Activated T-cell treated with anti-CD3 and anti-CD28 coated beads, Interleukin-2, amount 50 U/mL, for 24 hours (primary cell): ENCODE measurements at regions not wholly inside any gene's neighbourhood (a gene's known extent, or its start where the extent isn't known, plus 50 kb on each side); places are given as distances from the start of the nearest gene placed in this dataset.

Experiments used
- DNase-seq: peaks from one replicate; pipeline ENCODE4 v3.0.0-alpha.2; 2020
- H3K27ac Mint-ChIP-seq: 2 replicates; pipeline ENCODE4 v1.8.0; 2020; ENCODE audit warnings: mild to moderate bottlenecking, mixed read lengths
- H3K27me3 Mint-ChIP-seq: 2 replicates; pipeline ENCODE4 v1.8.0; 2020; ENCODE audit warnings: mixed read lengths
- H3K36me3 Mint-ChIP-seq: 2 replicates; pipeline ENCODE4 v1.8.0; 2020; ENCODE audit warnings: low read depth, mixed read lengths
- H3K4me1 Mint-ChIP-seq: 2 replicates; pipeline ENCODE4 v1.8.0; 2020; ENCODE audit warnings: low read depth, mixed read lengths
- H3K4me3 Mint-ChIP-seq: 2 replicates; pipeline ENCODE4 v1.8.0; 2020; ENCODE audit warnings: mild to moderate bottlenecking, moderate library complexity, mixed read lengths
- H3K9me3 Mint-ChIP-seq: 2 replicates; pipeline ENCODE4 v1.8.0; 2020; ENCODE audit warnings: mixed read lengths

GRCh38 chr1:232445361-232446106 lies 184.4 kb downstream of the SIPA1L2 start:
- H3K36me3 Mint-ChIP-seq: peaks cover 4% of the 10 kb centered on the region
- no peaks in the 10 kb centered on the region for H3K27me3 Mint-ChIP-seq

GRCh38 chr1:232443372-232443771 lies 186.6 kb downstream of the SIPA1L2 start:
- H3K4me3 Mint-ChIP-seq: no peak overlapping the region
- no peaks in the 10 kb centered on the region for H3K9me3 Mint-ChIP-seq
- H3K27ac Mint-ChIP-seq: no peak overlapping the region
- H3K4me1 Mint-ChIP-seq: peaks cover 2% of the 10 kb centered on the region
- no peak for DNase-seq
- H3K27me3 Mint-ChIP-seq: no peaks in the 10 kb centered on the region
- peaks cover 11% of the 10 kb centered on the region for H3K36me3 Mint-ChIP-seq

More at GRCh38 chr1:232445361-232446106, 184.4 kb downstream of the SIPA1L2 start:
- Mint-ChIP-seq H3K4me1 (no peaks in the 10 kb centered on the region), H3K4me3 (no peak overlapping the region), H3K9me3 (no peaks in the 10 kb centered on the region), H3K27ac (no peak overlapping the region)
- no peak for DNase-seq

- H3K36me3 Mint-ChIP-seq: peaks cover 11% of the 10 kb centered on the region
- no peak overlapping the region for H3K27ac Mint-ChIP-seq
- no peak for DNase-seq
- H3K4me3 Mint-ChIP-seq: no peak overlapping the region
- no peaks in the 10 kb centered on the region for H3K27me3 Mint-ChIP-seq
- peaks cover 2% of the 10 kb centered on the region for H3K4me1 Mint-ChIP-seq
- no peaks in the 10 kb centered on the region for H3K9me3 Mint-ChIP-seq
Observed at GRCh38 chr1:232441036-232441411, 188.9 kb downstream of the SIPA1L2 start.

GRCh38 chr1:232440325-232441035 lies 189.5 kb downstream of the SIPA1L2 start:
- DNase-seq: no peak
- peaks cover 2% of the 10 kb centered on the region for H3K4me1 Mint-ChIP-seq

GRCh38 chr1:232439011-232439410 lies 190.9 kb downstream of the SIPA1L2 start:
- Mint-ChIP-seq H3K27ac (no peak overlapping the region), H3K4me3 (no peak overlapping the region), H3K27me3 (no peaks in the 10 kb centered on the region), H3K9me3 (no peaks in the 10 kb centered on the region), H3K4me1 (peaks cover 2% of the 10 kb centered on the region), H3K36me3 (peaks cover 11% of the 10 kb centered on the region)
- DNase-seq: no peak

More at GRCh38 chr1:232440325-232441035, 189.5 kb downstream of the SIPA1L2 start:
- Mint-ChIP-seq H3K9me3 (no peaks in the 10 kb centered on the region), H3K27ac (no peak overlapping the region), H3K36me3 (peaks cover 11% of the 10 kb centered on the region), H3K27me3 (no peaks in the 10 kb centered on the region), H3K4me3 (no peak overlapping the region)

GRCh38 chr1:232438476-232438875 lies 191.5 kb downstream of the SIPA1L2 start:
- Mint-ChIP-seq H3K36me3 (peaks cover 11% of the 10 kb centered on the region), H3K4me3 (no peak overlapping the region), H3K9me3 (no peaks in the 10 kb centered on the region), H3K4me1 (peaks cover 2% of the 10 kb centered on the region), H3K27ac (no peak overlapping the region), H3K27me3 (no peaks in the 10 kb centered on the region)
- no peak for DNase-seq

GRCh38 chr1:232437510-232437909 lies 192.4 kb downstream of the SIPA1L2 start:
- Mint-ChIP-seq H3K27me3 (no peaks in the 10 kb centered on the region), H3K4me3 (no peak overlapping the region), H3K36me3 (peaks cover 11% of the 10 kb centered on the region), H3K4me1 (peaks cover 2% of the 10 kb centered on the region), H3K27ac (no peak overlapping the region), H3K9me3 (no peaks in the 10 kb centered on the region)
- no peak for DNase-seq

GRCh38 chr1:232435729-232436128 lies 194.2 kb downstream of the SIPA1L2 start:
- no peak overlapping the region for H3K27ac Mint-ChIP-seq
- peaks cover 9% of the 10 kb centered on the region for H3K36me3 Mint-ChIP-seq
- H3K27me3 Mint-ChIP-seq: no peaks in the 10 kb centered on the region
- H3K4me3 Mint-ChIP-seq: no peak overlapping the region
- DNase-seq: no peak
- H3K9me3 Mint-ChIP-seq: no peaks in the 10 kb centered on the region
- peaks cover 2% of the 10 kb centered on the region for H3K4me1 Mint-ChIP-seq

GRCh38 chr1:232432313-232432712 lies 197.6 kb downstream of the SIPA1L2 start:
- Mint-ChIP-seq H3K27me3 (peaks cover 4% of the 10 kb centered on the region), H3K36me3 (no peaks in the 10 kb centered on the region), H3K4me3 (no peak overlapping the region), H3K27ac (no peak overlapping the region), H3K9me3 (no peaks in the 10 kb centered on the region), H3K4me1 (no peaks in the 10 kb centered on the region)
- DNase-seq: no peak

- H3K27ac Mint-ChIP-seq: no peak overlapping the region
- no peaks in the 10 kb centered on the region for H3K4me1 Mint-ChIP-seq
- H3K4me3 Mint-ChIP-seq: no peak overlapping the region
- H3K36me3 Mint-ChIP-seq: no peaks in the 10 kb centered on the region
- H3K9me3 Mint-ChIP-seq: no peaks in the 10 kb centered on the region
- H3K27me3 Mint-ChIP-seq: peaks cover 4% of the 10 kb centered on the region
- DNase-seq: no peak
Observed at GRCh38 chr1:232431748-232432147, 198.2 kb downstream of the SIPA1L2 start.

- peaks cover 4% of the 10 kb centered on the region for H3K27me3 Mint-ChIP-seq
- no peaks in the 10 kb centered on the region for H3K36me3 Mint-ChIP-seq
- H3K9me3 Mint-ChIP-seq: no peaks in the 10 kb centered on the region
- no peaks in the 10 kb centered on the region for H3K4me1 Mint-ChIP-seq
- H3K27ac Mint-ChIP-seq: no peak overlapping the region
- DNase-seq: no peak
- H3K4me3 Mint-ChIP-seq: no peak overlapping the region
Observed at GRCh38 chr1:232431326-232431725, 198.6 kb downstream of the SIPA1L2 start.

GRCh38 chr1:232430467-232430866 lies 199.5 kb downstream of the SIPA1L2 start:
- Mint-ChIP-seq H3K36me3 (no peaks in the 10 kb centered on the region), H3K27me3 (peaks cover 4% of the 10 kb centered on the region), H3K4me1 (no peaks in the 10 kb centered on the region), H3K9me3 (no peaks in the 10 kb centered on the region), H3K4me3 (no peak overlapping the region), H3K27ac (no peak overlapping the region)
- no peak for DNase-seq

GRCh38 chr1:232428786-232429530 lies 201.0 kb downstream of the SIPA1L2 start:
- H3K4me1 Mint-ChIP-seq: no peaks in the 10 kb centered on the region
- no peaks in the 10 kb centered on the region for H3K9me3 Mint-ChIP-seq
- no peak overlapping the region for H3K27ac Mint-ChIP-seq
- peaks cover 1% of the 10 kb centered on the region for H3K36me3 Mint-ChIP-seq
- H3K4me3 Mint-ChIP-seq: no peak overlapping the region
- no peak for DNase-seq
- peaks cover 4% of the 10 kb centered on the region for H3K27me3 Mint-ChIP-seq

- Mint-ChIP-seq H3K4me1 (no peaks in the 10 kb centered on the region), H3K9me3 (no peaks in the 10 kb centered on the region), H3K36me3 (peaks cover 1% of the 10 kb centered on the region), H3K27me3 (peaks cover 4% of the 10 kb centered on the region), H3K27ac (no peak overlapping the region), H3K4me3 (no peak overlapping the region)
- no peak for DNase-seq
Observed at GRCh38 chr1:232428036-232428645, 201.8 kb downstream of the SIPA1L2 start.
